ENCODE measurements at regions not wholly inside any gene's neighbourhood (a gene's known extent, or its start where the extent isn't known, plus 50 kb on each side); places are given as distances from the start of the nearest gene placed in this dataset.

GRCh38 chr4:162700815-162701361, 465.8 kb downstream of the NAF1 start:
- TF ChIP-seq POLR2A (IDR thresholded peaks at IDR 0.05) (no peak), CTCF (IDR thresholded peaks at IDR 0.05) (no peak)
